Kidney (tissue), 13 donors: ENCODE measurements at regions not wholly inside any gene's neighbourhood (a gene's known extent, or its start where the extent isn't known, plus 50 kb on each side); places are given as distances from the start of the nearest gene placed in this dataset.

ENCODE experiments used
- DNase-seq, 5 donors: peaks; one replicate each; pipeline ENCODE4 v3.0.0-alpha.2; 2013 to 2020
- FAIRE-seq: peaks from 2 replicates; lab custom pipeline; 2012; peaks lifted over from hg19 to GRCh38; lab: Jason Lieb, UNC
- H3K27ac ChIP-seq, 2 donors: one replicate each; pipeline ENCODE4 v1.7.0; 2013; ENCODE audit warnings: low read depth in 2 of 2, low read length in 2 of 2, inconsistent platforms in 1 of 2
- H3K27me3 ChIP-seq: one replicate; pipeline ENCODE4 v1.7.1; 2013; ENCODE audit warnings: low read length, inconsistent platforms; ENCODE audit not compliant: control insufficient read depth, insufficient read depth
- H3K36me3 ChIP-seq, 3 donors: one replicate each; pipeline versions ENCODE4 v1.7.0 to v1.7.1; 2013; ENCODE audit warnings: low read length in 3 of 3, control low read depth in 1 of 3, inconsistent platforms in 1 of 3; ENCODE audit not compliant: insufficient read depth in 3 of 3, control insufficient read depth in 2 of 3
- H3K4me1 ChIP-seq, 3 donors: one replicate each; pipeline versions ENCODE4 v1.7.0 to v1.7.1; 2013; ENCODE audit warnings: low read length in 3 of 3, inconsistent platforms in 1 of 3, low read depth in 1 of 3; ENCODE audit not compliant: control insufficient read depth in 2 of 3, insufficient read depth in 2 of 3
- H3K4me3 ChIP-seq, 3 donors: one replicate each; pipeline versions ENCODE4 v1.7.0 to v1.8.1; 2013; ENCODE audit warnings: low read length in 3 of 3, control low read depth in 1 of 3, inconsistent platforms in 1 of 3
- H3K9ac ChIP-seq, 3 donors: one replicate each; pipeline versions ENCODE4 v1.7.0 to v1.7.1; 2013; ENCODE audit warnings: low read length in 3 of 3, control low read depth in 1 of 3, inconsistent platforms in 1 of 3
- H3K9me3 ChIP-seq, 3 donors: one replicate each; pipeline versions ENCODE4 v1.7.0 to v1.7.1; 2013; ENCODE audit warnings: low read length in 3 of 3, control low read depth in 1 of 3, inconsistent platforms in 1 of 3; ENCODE audit not compliant: control insufficient read depth in 2 of 3, insufficient read depth in 1 of 3
- intact Hi-C: fragments of 100-400 bp; cut with DNase I; formaldehyde crosslinking; loops from one replicate; pipeline ENCODE4 v1.11.1; 2022
- TF ChIP-seq, protein P1 (sequence below): IDR thresholded peaks from 3 replicates; pipeline ENCODE4 v1.5.1; 2012; ENCODE audit warnings: mild to moderate bottlenecking, moderate library complexity, borderline replicate concordance; ENCODE audit not compliant: insufficient read depth; ENCODE audit errors: extremely low read depth
- donor health status: control.
- donor health status: control.
- donor health status: control.
- donor health status: control.
- donor health status: control.
- donor health status: DM: yes; HTN: yes; CAD: no.
- donor health status: Normal renal cell carcinoma (clear cell type).

GRCh38 chr13:84894749-84895148, 904.5 kb downstream of the SLITRK6 start:
- FAIRE-seq, result no peak
- Histone ChIP-seq H3K4me1 (no peaks in the 10 kb centered on the region), H3K27ac (no peak overlapping the region), H3K9ac (no peak overlapping the region), H3K9me3 (no peaks in the 10 kb centered on the region), H3K27me3 (no peaks in the 10 kb centered on the region), H3K36me3 (no peaks in the 10 kb centered on the region), H3K4me3 (no peak overlapping the region)
- TF ChIP-seq, protein P1, sequence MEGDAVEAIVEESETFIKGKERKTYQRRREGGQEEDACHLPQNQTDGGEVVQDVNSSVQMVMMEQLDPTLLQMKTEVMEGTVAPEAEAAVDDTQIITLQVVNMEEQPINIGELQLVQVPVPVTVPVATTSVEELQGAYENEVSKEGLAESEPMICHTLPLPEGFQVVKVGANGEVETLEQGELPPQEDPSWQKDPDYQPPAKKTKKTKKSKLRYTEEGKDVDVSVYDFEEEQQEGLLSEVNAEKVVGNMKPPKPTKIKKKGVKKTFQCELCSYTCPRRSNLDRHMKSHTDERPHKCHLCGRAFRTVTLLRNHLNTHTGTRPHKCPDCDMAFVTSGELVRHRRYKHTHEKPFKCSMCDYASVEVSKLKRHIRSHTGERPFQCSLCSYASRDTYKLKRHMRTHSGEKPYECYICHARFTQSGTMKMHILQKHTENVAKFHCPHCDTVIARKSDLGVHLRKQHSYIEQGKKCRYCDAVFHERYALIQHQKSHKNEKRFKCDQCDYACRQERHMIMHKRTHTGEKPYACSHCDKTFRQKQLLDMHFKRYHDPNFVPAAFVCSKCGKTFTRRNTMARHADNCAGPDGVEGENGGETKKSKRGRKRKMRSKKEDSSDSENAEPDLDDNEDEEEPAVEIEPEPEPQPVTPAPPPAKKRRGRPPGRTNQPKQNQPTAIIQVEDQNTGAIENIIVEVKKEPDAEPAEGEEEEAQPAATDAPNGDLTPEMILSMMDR, result no peak
- DNase-seq, result peak in 1 of 5 donors; percentile 56
- intact Hi-C loops, result no loop called here

DNA sequence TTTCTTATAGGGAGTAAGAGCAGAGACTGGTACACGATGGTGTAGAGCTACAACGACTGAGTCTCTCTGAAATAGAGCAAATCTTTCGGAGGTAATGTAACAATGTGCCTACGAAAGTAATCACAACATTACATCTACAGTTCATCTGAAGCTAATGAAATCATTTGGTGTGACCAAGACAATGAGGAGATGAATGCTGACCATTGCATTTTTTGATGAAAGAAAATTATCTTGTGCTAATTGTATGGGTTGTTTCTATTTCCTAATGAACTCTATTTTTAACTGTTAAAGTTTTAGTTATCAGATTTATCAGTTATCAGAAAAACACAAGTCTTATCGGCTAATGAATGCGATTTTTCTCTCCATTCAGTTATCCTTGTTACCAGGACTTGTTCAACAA, 913.4 kb downstream of the SLITRK6 start:
- Histone ChIP-seq H3K27ac (no peak overlapping the region), H3K4me3 (no peak overlapping the region), H3K9ac (no peak overlapping the region), H3K27me3 (no peaks in the 10 kb centered on the region), H3K4me1 (no peaks in the 10 kb centered on the region), H3K36me3 (no peaks in the 10 kb centered on the region), H3K9me3 (no peaks in the 10 kb centered on the region)
- intact Hi-C loops, result no loop called here
- no peak for DNase-seq
- TF ChIP-seq, protein P1, result no peak
- FAIRE-seq, result no peak

DNA sequence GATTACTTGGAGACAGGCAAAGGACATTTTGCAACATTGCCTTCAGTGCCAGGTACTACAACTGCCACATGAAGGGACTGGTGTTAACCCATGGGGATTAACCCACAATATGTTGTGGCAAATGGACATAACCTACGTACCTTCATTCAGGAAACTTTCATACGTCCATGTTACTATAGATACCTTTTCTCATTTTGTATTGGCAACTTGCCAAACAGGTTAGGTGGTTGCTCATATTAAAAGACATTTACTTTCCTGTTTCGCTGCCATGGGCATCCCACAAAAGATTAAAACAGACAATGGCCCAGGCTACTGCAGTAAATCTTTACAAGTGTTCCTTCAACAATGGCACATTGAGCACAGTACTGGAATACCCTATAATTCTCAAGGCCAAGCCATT, 925.3 kb downstream of the SLITRK6 start:
- TF ChIP-seq, protein P1, result no peak
- Histone ChIP-seq H3K4me3 (no peak overlapping the region), H3K9ac (no peak overlapping the region), H3K27me3 (no peaks in the 10 kb centered on the region), H3K4me1 (no peaks in the 10 kb centered on the region), H3K9me3 (no peaks in the 10 kb centered on the region), H3K27ac (no peak overlapping the region), H3K36me3 (no peaks in the 10 kb centered on the region)
- no peak for FAIRE-seq
- intact Hi-C loops, result no loop called here
- DNase-seq, result no peak

GRCh38 chr13:84870190-84870589, 929.0 kb downstream of the SLITRK6 start:
- no peak overlapping the region for H3K9ac ChIP-seq
- DNase-seq (no peak), FAIRE-seq (no peak)
- intact Hi-C loops, result no loop called here
- TF ChIP-seq, protein P1, result no peak
- no peaks in the 10 kb centered on the region for H3K27me3 ChIP-seq
- H3K36me3 ChIP-seq, result no peaks in the 10 kb centered on the region
- H3K27ac ChIP-seq, result no peak overlapping the region
- H3K9me3 ChIP-seq, result no peaks in the 10 kb centered on the region
- H3K4me3 ChIP-seq, result no peak overlapping the region
- no peaks in the 10 kb centered on the region for H3K4me1 ChIP-seq
